GM12864 (cell line): ENCODE measurements at regions not wholly inside any gene's neighbourhood (a gene's known extent, or its start where the extent isn't known, plus 50 kb on each side); places are given as distances from the start of the nearest gene placed in this dataset.
"Not testable (repeated sequence)": the region's sequence is repeated elsewhere in the genome, so short reads cannot be mapped to it uniquely, and the experiment has no call there.

ENCODE experiments used
- DNase-seq: peaks from one replicate; pipeline ENCODE4 v3.0.0-alpha.2; 2011; ENCODE audit warnings: low read depth
- H3K4me3 ChIP-seq: 2 replicates; pipeline ENCODE4 v1.5.1; 2011; ENCODE audit warnings: mild to moderate bottlenecking, low read depth, low read length, control low read depth
- TF ChIP-seq, protein P1 (sequence below): IDR thresholded peaks from 2 replicates; pipeline ENCODE4 v1.5.1; 2011; ENCODE audit warnings: low read depth, mild to moderate bottlenecking, moderate library complexity, low read length, control low read depth, inconsistent platforms; ENCODE audit errors: missing control alignments

DNA sequence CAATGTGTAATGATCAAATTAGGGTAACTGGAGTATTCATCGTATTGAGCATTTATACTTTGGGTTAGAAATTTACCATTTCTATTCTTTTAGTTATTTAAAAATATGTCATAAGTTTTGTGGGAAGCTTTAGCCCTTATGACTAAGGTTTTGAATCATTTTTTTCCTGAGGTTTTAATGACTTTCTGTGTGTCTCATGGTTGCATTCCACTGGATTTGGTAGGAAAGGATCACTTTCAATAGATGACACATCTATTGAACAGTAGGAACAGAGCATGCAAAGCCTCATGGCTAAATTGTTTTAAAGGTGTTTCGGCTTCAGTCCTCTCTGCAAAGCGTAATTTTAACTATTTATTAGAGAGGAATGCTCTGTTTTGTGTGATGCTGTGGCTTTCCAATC, 512.4 kb upstream of the CHD1 start:
- TF ChIP-seq, protein P1, sequence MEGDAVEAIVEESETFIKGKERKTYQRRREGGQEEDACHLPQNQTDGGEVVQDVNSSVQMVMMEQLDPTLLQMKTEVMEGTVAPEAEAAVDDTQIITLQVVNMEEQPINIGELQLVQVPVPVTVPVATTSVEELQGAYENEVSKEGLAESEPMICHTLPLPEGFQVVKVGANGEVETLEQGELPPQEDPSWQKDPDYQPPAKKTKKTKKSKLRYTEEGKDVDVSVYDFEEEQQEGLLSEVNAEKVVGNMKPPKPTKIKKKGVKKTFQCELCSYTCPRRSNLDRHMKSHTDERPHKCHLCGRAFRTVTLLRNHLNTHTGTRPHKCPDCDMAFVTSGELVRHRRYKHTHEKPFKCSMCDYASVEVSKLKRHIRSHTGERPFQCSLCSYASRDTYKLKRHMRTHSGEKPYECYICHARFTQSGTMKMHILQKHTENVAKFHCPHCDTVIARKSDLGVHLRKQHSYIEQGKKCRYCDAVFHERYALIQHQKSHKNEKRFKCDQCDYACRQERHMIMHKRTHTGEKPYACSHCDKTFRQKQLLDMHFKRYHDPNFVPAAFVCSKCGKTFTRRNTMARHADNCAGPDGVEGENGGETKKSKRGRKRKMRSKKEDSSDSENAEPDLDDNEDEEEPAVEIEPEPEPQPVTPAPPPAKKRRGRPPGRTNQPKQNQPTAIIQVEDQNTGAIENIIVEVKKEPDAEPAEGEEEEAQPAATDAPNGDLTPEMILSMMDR = no peak
- DNase-seq = no peak
- no peak overlapping the region for H3K4me3 ChIP-seq

DNA sequence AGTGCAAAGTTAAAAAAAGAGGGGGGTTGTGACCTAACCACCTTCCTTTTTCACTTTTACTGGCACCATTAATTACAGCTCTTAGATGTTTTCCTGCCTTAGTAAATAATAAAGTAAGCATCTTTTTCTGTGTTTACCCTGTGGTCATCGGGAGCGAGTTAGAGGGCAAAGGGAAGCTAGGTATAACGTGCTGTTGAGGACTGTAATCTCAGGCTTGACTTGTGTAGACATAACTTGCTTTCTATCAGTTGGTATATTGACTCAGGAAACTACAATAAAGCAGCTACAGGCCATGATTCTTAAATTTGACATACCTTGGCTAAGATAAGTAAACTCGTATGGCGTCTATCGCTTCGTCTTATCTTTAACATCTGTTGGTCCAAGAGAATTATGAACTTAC, 509.8 kb upstream of the CHD1 start:
- no peak overlapping the region for H3K4me3 ChIP-seq
- no peak for DNase-seq
- TF ChIP-seq, protein P1 = no peak

DNA sequence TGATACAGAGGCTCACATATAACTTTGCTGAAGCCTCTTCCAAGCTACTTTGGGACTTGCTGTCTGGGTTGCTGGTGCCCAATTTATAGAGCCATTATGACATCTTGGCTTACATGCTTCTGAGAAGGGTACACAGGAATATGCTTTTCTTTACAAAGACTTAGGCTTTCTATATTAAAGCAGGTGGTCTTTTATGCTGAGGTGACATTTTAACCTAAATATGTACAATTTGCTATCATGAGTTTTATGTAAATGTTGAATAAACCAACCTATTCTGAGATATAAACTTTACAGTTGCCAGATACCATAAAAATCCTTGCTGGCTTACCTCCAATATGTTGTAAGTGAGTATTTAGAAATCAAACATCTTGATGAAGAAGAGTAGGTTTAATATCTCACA, 509.2 kb upstream of the CHD1 start:
- no peak overlapping the region for H3K4me3 ChIP-seq
- TF ChIP-seq, protein P1 = no peak
- no peak for DNase-seq

DNA sequence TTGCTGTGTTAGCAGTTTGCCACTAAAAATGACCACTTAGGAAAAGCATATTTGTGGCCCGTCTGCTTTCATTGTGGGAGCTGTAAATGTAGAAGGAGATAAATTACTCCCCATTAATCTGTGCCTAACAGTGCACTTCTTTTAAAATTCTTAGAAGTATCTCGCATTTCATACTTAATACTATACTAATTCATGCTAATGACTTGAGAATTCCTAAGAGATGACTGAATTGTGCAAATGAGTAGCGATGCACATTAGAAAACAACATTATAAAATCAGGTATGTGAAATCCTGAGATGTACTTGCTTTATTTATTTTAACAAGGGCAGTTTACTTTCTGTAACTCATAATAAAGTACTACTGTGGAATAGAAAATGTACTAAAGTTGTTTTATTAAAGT, 494.6 kb upstream of the CHD1 start:
- H3K4me3 ChIP-seq, DNase-seq: not testable (repeated sequence)

DNA sequence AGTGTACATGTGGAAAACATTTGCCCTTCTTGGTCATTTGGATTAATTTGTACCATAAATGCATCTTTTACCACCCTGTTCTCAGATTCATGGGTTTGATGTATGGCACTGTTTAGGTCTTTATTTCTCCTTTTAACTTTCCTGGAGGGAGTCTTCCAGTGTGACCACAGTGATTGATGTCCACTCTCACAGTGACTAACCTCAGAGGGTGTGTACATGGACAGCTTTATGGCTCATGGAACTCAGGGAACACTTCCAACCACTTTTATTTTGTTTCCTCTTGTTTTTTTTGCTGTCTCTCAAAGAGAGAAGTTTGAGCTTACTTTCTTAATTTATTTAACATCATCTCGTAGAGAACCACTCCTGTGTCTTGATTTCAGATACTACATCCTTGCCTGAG, 489.8 kb upstream of the CHD1 start:
- not testable (repeated sequence) for DNase-seq, H3K4me3 ChIP-seq

DNA sequence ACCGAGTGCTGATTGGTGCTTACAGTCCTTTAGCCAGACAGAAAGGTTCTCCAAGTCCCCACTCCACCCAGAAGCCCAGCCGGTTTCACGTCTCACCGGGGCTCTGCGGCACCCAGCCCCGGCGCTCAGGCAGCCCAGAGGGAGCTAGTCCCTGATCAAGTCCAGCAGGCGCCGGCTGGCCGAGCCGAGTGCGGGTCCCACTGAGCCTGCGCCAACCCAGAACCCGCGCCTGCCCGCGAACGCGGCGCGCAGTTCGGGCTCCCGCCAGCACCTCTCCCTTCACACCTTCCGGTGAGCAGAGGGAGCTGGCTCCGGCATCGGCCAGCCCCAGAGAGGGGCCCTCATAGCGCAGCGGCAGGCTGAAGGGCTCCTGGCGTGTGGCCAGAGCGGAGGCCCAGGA, 481.6 kb upstream of the CHD1 start:
- DNase-seq, H3K4me3 ChIP-seq: not testable (repeated sequence)

DNA sequence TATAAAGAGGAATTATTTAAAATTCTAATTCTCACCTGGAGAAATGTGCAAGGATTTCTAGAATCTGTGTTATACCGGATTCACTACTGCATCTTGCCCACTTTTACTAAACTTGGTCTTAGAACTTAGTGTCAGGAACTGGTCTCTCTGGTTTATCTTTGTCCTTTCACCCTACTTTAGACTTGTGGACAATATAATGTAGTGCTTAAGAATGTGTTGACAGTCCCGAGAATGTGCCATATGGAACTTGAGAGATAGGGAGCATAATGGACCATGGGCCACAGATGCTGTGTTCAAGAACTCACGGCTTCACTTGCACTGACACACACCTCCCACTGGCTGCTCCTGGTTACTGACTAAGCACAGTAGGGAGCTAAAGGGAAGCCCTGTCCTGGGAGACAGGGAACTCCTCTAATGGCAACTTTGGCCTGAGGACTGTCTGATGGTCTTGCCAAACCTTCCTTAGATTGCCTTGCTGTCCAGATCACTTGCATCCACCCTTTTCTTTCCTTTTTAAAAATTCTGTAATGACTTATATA, 476.0 kb upstream of the CHD1 start:
- not testable (repeated sequence) for DNase-seq, H3K4me3 ChIP-seq

DNA sequence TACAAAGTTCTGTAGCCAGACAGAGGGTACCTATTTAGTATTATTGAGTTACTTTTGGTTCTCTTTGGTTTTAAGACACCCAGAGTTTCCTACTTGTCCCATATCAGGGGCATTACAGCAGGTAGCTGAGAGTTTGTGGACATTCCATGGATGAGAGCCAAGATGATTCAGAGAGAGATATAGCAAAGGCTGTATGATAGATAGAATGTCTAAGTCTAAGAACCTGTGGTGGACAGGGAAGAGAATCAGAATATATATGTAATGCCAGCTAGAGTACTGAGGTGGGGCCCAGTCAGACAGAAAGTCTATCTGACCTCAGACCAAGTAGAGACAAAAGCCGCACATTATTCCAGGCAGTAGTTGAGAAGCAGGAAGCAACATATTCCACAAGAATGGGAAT, 471.8 kb upstream of the CHD1 start:
- not testable (repeated sequence) for DNase-seq, H3K4me3 ChIP-seq

DNA sequence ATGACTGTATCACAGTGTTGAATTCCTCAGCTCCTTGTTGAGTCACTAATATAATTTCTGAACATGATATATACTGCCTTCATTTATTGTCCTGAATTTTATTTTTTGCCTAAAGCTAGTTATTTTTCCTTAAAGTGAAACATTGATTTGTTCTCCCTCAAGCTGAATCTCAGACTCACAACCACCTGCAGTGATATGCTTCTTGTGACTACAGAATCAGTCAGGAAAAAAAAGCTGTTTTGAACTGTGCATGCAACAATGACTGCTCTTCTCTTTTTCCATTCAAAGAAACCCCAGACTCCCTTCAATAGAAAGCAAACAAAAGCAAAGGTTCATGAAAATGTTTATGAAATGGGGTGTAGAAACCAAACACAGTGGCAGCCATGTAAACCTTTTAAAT, 470.2 kb upstream of the CHD1 start:
- DNase-seq = no peak
- TF ChIP-seq, protein P1 = no peak

DNA sequence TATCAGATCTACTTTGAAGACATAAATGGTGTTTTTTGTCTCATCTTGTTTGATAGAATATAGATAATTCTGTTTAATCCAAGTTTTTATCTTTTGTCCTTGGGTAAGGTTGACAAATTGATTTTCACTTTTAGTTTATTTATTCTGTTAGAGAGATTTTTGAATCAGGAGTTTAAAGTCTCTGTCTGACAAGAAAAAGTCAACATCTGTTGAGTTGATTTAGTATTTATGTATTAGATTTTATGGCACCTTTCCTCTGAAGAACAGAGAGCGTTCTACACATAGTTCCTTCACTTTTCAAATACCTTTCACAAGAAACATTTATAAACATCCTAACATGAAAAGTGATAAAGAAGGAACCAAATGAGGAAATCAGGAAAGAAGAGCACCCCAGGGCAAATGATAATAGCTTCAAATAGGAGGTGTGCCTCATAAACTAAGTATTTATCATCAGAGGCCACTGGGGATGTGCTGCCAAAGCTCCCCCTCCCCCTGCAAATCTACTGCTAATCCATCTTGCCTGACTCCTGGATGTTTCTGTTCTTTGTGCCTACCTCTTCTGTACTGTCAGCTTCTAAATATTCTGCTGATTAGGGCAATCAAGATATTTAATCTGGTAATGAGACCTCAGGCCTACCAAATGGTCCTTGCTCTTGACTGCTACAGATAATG, 457.7 kb upstream of the CHD1 start:
- H3K4me3 ChIP-seq = no peak overlapping the region
- TF ChIP-seq, protein P1 = no peak
- DNase-seq = no peak

More for the DNA sequence above, 470.2 kb upstream of the CHD1 start:
- no peak overlapping the region for H3K4me3 ChIP-seq
